ENCODE measurements at regions not wholly inside any gene's neighbourhood (a gene's known extent, or its start where the extent isn't known, plus 50 kb on each side); places are given as distances from the start of the nearest gene placed in this dataset.

DNA sequence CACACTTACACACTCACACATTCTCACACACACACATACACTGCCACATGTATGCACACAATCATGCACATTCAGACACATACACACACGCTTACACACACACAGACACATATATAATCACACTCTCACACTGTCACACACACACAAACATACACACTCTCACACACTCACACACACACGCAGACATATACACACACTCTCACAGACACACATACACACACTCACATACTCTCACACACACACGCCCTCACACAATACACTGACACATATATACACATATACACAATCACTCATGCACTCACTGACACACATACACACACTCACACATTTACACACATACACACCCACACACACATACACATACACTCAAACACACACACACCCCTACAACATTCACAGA lies 435.3 kb upstream of the FRG1 start:
- TF ChIP-seq, protein P1, sequence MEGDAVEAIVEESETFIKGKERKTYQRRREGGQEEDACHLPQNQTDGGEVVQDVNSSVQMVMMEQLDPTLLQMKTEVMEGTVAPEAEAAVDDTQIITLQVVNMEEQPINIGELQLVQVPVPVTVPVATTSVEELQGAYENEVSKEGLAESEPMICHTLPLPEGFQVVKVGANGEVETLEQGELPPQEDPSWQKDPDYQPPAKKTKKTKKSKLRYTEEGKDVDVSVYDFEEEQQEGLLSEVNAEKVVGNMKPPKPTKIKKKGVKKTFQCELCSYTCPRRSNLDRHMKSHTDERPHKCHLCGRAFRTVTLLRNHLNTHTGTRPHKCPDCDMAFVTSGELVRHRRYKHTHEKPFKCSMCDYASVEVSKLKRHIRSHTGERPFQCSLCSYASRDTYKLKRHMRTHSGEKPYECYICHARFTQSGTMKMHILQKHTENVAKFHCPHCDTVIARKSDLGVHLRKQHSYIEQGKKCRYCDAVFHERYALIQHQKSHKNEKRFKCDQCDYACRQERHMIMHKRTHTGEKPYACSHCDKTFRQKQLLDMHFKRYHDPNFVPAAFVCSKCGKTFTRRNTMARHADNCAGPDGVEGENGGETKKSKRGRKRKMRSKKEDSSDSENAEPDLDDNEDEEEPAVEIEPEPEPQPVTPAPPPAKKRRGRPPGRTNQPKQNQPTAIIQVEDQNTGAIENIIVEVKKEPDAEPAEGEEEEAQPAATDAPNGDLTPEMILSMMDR (IDR thresholded peaks at IDR 0.05), result no peak
- TF ChIP-seq POLR2A (IDR thresholded peaks at IDR 0.05), result no peak
